T47D (cell line): ENCODE measurements at regions not wholly inside any gene's neighbourhood (a gene's known extent, or its start where the extent isn't known, plus 50 kb on each side); places are given as distances from the start of the nearest gene placed in this dataset.
A peak's percentile ranks its signal among the peaks of the same experiment; 100 is the strongest.

ENCODE experiments used
- DNase-seq, 2 experiments: peaks; one replicate each; pipeline versions ENCODE4 v3.0.0 to v3.0.0-alpha.2; 2011 to 2012; ENCODE audit warnings: low read depth in 1 of 2, low spot score in 1 of 2
- JUND ChIP-seq: IDR thresholded peaks from 2 replicates; pipeline ENCODE4 v1.6.1; 2012; ENCODE audit warnings: low read depth
- in situ Hi-C: cut with HindIII; loops from 2 replicates; pipeline ENCODE4 v1.10.0; 2016; ENCODE audit warnings: low sequenced_read_pairs, low pct_unique_long_range_greater_than_20kb

DNA sequence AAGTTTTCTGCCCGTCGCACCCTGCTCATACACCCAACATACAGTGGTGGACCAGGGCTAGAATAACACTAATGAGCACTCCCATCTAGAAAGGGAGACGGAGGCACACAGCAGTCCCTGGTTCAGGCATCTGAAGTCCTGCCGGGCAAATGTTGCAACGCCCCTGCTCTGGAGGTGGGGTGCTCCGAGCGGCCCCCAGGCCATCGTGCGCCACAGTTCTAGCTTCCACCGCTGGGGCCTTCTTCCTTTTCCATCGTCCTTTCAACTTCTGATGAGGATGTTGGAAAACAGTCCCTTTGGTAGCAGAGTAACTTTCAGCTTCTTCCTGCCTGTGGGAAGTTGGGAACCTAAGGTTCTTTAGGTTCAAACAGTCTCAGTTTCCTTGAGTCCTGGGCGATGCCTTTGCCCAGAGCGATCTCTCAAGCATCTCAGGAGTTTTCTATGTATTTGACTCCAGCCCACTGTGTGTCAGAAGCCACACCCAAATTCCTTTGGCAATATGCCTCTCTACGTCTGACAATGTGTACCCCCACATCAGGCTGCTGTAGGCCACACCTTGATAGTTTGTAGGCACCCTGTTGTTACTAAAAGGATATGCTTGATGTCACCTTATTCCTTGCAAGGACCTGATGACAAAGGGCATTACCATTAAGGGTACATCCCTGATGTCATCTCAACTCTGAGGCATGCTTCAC is 258.8 kb downstream of the GLI2 start:
- no peak for DNase-seq
- in situ Hi-C loops = no loop called here
- TF ChIP-seq JUND = no peak

DNA sequence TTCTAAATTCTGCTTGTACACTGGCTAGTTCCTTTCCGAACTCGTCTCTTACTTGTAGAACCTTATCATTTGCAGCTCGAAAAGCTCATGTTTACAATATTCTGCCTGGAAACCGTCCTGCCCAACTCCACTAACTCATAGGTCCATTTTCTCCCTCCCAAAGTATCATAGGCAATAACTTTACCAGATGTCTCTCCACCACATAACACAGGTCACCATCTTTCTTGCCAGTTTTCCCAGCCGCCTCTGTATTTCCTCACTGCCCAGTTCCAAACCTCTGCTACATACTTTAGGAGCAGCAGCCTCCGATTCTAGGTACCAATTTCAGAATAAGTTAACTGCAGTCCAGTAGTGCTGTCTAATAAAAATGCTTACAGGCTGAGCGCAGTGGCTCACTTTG is 259.5 kb downstream of the GLI2 start:
- no peak for DNase-seq
- in situ Hi-C loops = no loop called here
- no peak for TF ChIP-seq JUND

DNA sequence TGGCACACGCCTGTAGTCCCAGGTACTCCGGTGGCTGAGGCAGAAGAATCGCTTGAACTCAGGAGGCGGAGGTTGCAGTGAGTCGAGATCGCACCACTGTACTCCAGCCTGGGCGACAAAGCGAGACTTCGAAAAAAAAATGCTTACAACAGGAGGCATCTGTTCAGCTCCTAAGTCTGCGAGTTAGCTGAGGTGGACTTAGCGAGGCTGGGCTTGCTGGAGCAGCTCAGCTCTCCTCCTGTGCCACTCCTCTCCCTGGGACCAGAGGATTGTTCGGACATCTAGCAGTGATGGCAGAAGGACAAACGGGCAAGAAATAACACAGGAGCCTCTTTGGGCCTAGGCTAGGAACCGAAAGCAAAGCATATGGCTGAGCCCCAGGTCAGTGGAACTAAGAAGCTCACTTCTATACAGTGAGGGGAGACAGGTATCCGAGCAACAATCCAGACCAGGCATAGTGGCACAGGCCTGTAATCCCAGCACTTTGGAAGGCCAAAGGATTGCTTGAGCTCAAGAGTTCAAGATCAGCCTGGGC is 260.1 kb downstream of the GLI2 start:
- DNase-seq = no peak
- TF ChIP-seq JUND = no peak
- in situ Hi-C loops = no loop called here

DNA sequence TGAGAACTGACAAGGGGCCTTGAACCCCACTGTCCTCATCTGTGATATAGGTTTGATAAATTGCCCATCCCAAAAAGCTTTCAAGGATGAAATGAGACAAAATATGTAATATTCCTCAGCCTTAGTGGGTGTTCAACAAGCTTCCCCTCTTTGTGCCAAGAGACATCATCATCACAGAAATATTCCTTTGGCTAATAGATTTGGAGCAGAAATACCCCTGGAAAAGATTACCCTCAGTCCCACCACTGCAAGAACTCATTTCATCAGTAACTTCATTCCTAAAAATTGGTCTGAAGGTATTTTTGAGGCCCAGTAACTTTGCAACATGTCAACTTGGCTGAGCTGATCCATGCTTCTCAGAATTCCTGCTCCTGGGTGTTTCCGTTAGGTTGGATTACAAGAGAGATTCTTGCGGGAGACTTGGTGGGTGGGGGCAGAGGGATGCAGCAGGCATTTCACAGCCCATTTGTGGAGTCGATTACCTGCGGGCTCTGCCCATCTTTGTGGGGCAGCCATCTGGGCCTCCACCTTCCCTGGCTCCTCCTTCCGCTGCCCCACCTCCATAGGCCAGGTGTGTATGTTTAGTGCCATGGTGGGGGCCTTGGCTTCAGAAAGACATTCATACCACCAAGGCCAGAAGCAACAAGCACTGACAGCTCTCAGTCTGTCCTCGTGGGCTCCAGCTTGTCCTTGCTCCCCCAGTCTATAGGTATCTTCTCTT is 263.9 kb downstream of the GLI2 start:
- in situ Hi-C loops = no loop called here
- no peak for TF ChIP-seq JUND
- DNase-seq = no peak

DNA sequence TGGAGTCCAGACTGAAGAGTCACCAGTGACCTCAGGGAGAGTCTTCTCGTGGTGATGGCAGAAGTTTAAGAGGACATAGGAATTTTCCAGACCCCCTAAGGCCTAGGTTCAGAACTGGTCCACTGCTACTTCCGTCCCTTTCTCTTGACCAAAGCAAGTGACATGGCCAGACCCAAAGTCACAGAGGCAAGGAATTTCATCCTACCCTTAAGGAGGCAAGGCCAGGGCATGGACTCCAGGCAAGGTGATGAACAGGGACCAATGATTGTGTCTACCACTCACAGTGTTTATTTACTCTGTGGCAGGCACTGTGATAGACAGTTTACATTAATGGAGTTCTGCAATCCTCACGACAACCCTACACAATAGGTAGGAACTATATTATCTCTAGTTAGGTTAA is 265.1 kb downstream of the GLI2 start:
- DNase-seq = no peak
- in situ Hi-C loops = no loop called here
- TF ChIP-seq JUND = no peak

DNA sequence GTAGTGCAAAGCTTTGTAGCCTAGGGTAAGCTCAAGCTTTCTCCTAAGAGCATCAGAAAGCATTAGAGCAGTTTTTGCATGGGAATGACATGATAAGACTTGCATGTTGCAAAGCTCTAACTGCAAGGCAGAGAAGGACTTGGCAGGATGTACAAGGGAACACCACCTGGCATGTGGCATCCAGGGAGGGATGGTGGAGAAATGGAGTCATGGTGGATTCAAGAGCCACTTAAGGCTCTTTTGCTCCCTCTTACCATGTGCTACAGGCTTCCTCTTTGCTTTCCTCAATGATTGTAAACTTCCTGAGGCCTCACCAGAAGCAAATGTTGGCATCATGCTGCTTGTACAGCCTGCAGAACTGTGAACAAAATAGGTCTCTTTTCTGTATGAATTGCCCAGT is 266.0 kb downstream of the GLI2 start:
- no peak for DNase-seq
- in situ Hi-C loops = no loop called here
- TF ChIP-seq JUND = no peak

DNA sequence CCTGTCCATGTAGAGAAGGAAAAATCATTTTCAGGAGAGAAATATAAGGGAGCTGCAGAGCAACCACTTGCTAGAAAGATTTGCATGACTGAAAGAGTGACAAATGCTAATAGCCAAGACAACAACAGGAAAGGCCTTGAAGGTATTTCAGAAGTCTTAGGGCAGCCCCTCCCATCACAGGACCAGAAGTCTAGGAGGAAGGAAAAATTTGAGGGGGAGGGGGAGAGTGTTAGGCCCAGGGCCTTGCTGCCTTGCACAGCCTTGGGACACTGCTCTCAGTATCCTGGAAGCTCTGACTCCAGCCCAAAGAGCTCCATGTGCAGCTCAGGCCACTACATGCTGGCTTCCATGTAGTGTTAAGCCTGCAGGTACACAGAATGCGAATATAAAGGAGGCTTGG is 266.9 kb downstream of the GLI2 start:
- in situ Hi-C loops = no loop called here
- DNase-seq = no peak
- no peak for TF ChIP-seq JUND

DNA sequence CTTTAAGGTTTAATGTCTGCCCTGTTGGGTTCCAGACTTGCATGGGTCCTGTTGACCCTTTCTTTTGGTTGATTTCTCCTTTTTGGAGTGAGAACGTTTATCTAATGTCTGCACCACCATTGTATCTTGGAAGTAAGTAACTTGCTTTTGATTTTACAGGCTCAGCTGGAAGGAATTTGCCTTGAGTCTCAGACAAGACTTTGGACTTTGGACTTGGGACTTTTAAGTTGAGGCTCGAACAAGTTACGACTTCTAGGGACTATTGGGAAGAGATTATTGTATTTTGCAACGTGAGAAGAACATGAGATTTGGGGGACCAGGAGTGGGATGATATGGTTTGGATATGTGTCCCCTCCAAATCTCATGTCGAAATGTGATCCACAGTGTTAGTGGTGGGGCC is 267.7 kb downstream of the GLI2 start:
- in situ Hi-C loops = no loop called here
- DNase-seq = no peak
- no peak for TF ChIP-seq JUND

DNA sequence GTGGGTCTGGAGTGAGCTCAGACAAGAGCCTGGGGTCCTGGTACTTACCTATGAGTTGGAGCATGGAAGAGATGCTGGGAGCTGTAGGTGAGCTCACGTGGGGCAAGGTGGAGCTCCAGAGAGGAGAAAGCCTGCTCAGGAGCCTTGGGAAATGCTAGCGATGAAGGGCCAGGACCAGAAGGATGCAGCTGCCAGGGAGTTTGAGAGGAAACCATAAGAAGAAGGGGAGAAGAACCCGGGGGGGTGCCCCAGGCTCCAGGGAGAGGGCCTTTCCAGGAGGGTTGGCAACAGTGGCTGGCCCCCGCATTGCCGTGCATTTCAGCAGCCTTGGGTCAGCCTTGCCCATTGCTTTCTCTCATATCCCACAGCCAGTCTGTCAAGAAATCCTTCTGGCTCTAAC is 268.7 kb downstream of the GLI2 start:
- no peak for TF ChIP-seq JUND
- DNase-seq = no peak
- in situ Hi-C loops = no loop called here

DNA sequence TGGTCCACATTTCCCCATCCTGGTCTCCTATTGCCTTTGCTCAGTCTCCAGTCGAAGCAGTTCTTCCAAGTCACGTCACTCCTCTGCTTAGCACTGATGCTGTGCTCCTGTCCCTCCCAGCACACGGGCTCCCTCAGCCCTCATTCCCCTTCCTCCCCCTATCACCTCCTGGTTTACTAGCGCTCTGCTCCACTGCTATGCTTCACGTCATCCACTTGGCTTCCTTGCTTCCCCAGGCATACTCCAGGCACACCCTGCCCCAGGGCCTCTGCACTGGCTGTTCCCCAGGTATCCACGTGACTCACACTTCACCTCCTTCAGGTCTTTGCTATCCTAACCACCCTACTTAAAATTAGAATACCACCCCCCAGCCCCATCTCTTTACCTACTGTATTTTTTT is 269.3 kb downstream of the GLI2 start:
- no peak for TF ChIP-seq JUND
- in situ Hi-C loops = no loop called here
- DNase-seq = no peak

DNA sequence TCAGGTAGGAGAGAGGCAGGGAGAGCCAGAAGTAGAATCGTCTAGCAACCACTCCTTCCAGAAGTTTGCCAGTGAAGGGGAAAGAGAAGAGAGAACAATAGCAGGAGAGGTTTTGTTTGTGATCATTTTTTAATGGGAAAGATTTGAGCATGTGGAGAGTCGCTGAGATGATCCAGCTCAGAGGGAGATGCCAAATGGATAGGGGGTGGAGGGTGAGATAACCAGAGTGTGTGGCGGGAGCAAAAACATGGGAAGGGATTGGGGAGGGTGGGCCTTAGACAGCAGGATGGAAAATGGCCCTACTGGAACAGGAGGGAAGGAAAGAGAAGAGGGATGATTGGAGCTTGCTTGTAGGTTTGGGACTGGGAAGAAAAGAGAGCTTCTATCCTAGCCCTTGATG is 269.8 kb downstream of the GLI2 start:
- no peak for DNase-seq
- in situ Hi-C loops = no loop called here
- no peak for TF ChIP-seq JUND

DNA sequence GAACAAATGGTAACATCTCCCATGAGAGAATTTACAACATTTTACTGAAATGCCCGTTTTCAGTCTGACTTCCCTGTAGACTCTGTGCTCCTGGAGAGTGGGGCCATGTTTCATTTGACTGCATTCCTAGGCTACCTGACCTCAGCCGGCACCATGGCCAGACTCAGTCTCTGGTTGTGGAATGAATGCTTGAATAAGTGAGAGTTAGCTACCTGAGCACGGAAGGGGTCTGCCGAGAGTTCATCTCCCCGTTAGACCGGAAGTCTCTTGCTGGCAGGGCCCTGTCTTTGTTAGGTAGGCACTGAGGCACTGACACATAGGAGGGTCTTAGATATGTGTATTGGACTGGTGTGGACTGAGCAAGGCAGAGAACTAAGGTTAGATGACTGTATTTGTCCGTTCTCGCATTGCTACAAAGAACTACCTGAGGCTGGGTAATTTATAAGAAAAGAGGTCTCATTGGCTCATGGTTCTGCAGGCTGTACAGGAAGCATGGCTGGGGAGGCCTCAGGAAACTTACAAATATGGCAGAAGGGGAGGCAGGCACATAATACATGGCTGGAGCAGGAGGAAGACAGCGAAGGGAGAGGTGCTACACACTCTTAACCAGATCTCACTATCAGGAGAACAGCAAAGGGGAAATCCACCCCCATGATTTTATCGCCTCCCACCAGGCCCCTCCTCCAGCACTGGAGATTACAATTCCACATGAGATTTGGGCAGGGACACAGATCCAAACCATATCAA is 271.2 kb downstream of the GLI2 start:
- in situ Hi-C loops = no loop called here
- TF ChIP-seq JUND = no peak
- no peak for DNase-seq

DNA sequence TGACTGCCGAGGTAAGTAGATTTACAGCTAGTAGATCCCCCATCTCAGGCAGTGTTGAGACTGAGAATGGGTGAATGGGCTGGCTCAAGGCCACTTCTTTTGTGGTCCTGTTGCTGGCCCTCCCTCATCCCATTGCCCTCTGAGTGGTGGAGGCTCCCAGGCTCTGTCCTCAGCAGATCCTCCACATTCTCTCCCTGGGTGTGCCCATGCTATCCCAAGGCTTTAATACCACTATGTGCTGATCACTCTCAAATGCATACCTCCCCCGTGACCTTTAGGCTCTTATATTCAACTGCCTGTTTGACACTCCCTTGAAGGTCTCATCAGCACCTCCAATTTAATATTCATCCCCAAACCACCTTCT is 271.8 kb downstream of the GLI2 start:
- no peak for TF ChIP-seq JUND
- no peak for DNase-seq
- in situ Hi-C loops = no loop called here

DNA sequence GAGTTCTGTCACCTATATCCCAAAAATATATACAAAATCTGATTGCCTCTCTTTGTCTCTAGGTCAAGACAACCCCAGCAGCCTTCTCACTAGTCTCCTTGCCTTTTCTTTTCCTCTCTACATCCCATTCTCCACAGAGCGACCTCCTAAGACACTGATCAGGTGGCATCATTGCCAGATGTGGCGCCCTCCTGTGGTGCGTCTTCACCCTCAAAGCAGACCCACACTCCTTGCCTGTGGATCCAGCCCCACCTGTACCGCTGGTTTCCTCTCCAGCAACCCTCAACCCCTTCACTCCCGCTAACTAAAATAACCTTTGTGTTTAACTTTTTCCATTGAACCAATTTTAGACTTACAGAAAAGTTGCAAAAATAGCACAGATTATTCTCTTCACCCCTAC is 273.3 kb downstream of the GLI2 start:
- in situ Hi-C loops = no loop called here
- DNase-seq = peak in 1 of 2 experiments; percentile 1
- no peak for TF ChIP-seq JUND
